Stomach (tissue), 4 donors: ENCODE measurements at regions not wholly inside any gene's neighbourhood (a gene's known extent, or its start where the extent isn't known, plus 50 kb on each side); places are given as distances from the start of the nearest gene placed in this dataset.

Experiments used
- CTCF ChIP-seq, 7 experiments: fragments of 450-650 bp in 4 of 7; fragments of 200-600 bp in 3 of 7; sonication (generic) in 3 of 7; IDR thresholded peaks; one replicate each; pipeline ENCODE4 v1.5.1; 2016 to 2019; ENCODE audit warnings: antibody characterized with exemption in 7 of 7, control low read depth in 2 of 7, mild to moderate bottlenecking in 1 of 7
- POLR2A ChIP-seq, 4 donors: fragments of 450-650 bp; IDR thresholded peaks; one replicate each; pipeline ENCODE4 v1.6.1; 2016; ENCODE audit warnings: antibody characterized with exemption in 4 of 4, control low read depth in 2 of 4, mild to moderate bottlenecking in 1 of 4, moderate library complexity in 1 of 4

DNA sequence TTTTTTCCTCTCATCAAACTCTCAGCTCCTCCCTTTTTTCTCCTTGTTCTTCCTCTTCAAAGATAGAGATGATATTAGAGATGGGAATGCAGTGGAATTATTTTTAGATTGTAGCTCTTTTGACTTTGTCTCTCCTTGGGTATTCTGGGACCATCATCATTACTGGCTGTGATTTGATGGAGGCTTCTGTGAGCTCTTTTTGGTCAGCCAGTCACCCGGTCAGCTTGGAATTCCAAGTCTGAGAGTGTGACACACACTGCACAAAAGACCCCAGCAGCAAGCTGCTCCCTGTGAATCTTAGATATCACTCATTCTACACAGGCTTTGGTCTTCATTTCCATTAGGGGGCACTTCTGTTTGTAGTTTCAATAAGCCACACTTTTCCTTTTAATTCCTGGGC, 51.6 kb upstream of the NEK7 start:
- TF ChIP-seq POLR2A (IDR thresholded peaks at IDR 0.05) = no peak
- TF ChIP-seq CTCF (IDR thresholded peaks at IDR 0.05) = no peak
